Small intestine (tissue), 7 donors: ENCODE measurements at regions not wholly inside any gene's neighbourhood (a gene's known extent, or its start where the extent isn't known, plus 50 kb on each side); places are given as distances from the start of the nearest gene placed in this dataset.

Experiments used
- DNase-seq, 2 donors: peaks; one replicate each; pipeline versions ENCODE4 v3.0.0 to v3.0.0-alpha.2; 2013
- FAIRE-seq: peaks from 2 replicates; lab custom pipeline; 2012; peaks lifted over from hg19 to GRCh38; lab: Jason Lieb, UNC
- H3K27ac ChIP-seq, 3 donors: one replicate each; pipeline ENCODE4 v1.5.1; 2013; ENCODE audit warnings: low read length in 2 of 3, mild to moderate bottlenecking in 2 of 3, control low read depth in 1 of 3, inconsistent platforms in 1 of 3, low read depth in 1 of 3, moderate library complexity in 1 of 3
- H3K27me3 ChIP-seq, 3 donors: one replicate each; pipeline ENCODE4 v1.6.1; 2013; ENCODE audit warnings: low read length in 3 of 3, inconsistent platforms in 1 of 3; ENCODE audit not compliant: control insufficient read depth in 3 of 3, insufficient read depth in 3 of 3
- H3K36me3 ChIP-seq, 3 donors: one replicate each; pipeline ENCODE4 v1.6.1; 2013; ENCODE audit warnings: low read length in 3 of 3, inconsistent platforms in 1 of 3, low read depth in 1 of 3, mild to moderate bottlenecking in 1 of 3, moderate library complexity in 1 of 3; ENCODE audit not compliant: control insufficient read depth in 3 of 3, insufficient read depth in 2 of 3
- H3K4me1 ChIP-seq, 3 donors: one replicate each; pipeline ENCODE4 v1.6.1; 2013; ENCODE audit warnings: low read length in 2 of 3, inconsistent platforms in 1 of 3, low read depth in 1 of 3, mild to moderate bottlenecking in 1 of 3, moderate library complexity in 1 of 3; ENCODE audit not compliant: control insufficient read depth in 3 of 3, insufficient read depth in 2 of 3
- H3K4me3 ChIP-seq, 3 donors: one replicate each; pipeline ENCODE4 v1.5.1; 2013; ENCODE audit warnings: low read length in 3 of 3, control low read depth in 1 of 3, inconsistent platforms in 1 of 3, low read depth in 1 of 3, mild to moderate bottlenecking in 1 of 3, moderate library complexity in 1 of 3
- H3K9me3 ChIP-seq, 2 donors: one replicate each; pipeline ENCODE4 v1.6.1; 2013; ENCODE audit warnings: low read depth in 1 of 2, low read length in 1 of 2; ENCODE audit not compliant: control insufficient read depth in 2 of 2, insufficient read depth in 1 of 2
- WGBS, 3 donors: extraction: QIAGEN DNeasy Blood & Tissue Kit; methylation state at CpG; one replicate each; pipeline ENCODE4 v1.1.7; 2013; 5-methylcytosine and 5-hydroxymethylcytosine counted together
- donor health status: healthy with polysubstance abuse.
- donor health status: control.
- donor health status: control.
- donor health status: Bipolar disorder and iron deficiency.
- donor health status: healthy.

DNA sequence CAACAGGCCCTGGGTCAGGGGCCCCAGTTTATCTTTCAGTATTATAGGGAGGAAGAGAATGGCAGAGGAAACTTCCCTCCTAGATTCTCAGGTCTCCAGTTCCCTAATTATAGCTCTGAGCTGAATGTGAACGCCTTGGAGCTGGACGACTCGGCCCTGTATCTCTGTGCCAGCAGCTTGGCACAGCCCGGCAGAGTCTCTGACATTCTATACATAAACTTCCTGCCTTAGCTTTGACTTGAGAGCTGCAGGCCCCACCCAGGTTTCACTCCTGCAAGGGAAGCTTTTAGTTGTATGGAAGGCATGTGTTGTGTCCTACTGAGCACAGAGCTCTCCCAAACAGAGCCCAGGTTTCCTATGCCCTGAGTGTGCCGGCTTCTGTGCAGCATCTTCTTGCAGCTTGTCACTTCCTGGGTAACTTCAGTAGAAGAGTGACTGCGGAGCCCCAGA lies 205.6 kb upstream of the PRSS58 start:
- 38 to 62% (median 56%) methylated on average over 6 of the region's 6 CpGs for WGBS, 3 donors
- Histone ChIP-seq H3K9me3 (no peaks in the 10 kb centered on the region), H3K27ac (no peak overlapping the region), H3K4me1 (no peaks in the 10 kb centered on the region), H3K36me3 (no peaks in the 10 kb centered on the region), H3K27me3 (peaks cover 0 to 3% (median 0%) of the 10 kb centered on the region in 3 donors), H3K4me3 (no peak overlapping the region)
- no peak for DNase-seq
- FAIRE-seq: no peak

DNA sequence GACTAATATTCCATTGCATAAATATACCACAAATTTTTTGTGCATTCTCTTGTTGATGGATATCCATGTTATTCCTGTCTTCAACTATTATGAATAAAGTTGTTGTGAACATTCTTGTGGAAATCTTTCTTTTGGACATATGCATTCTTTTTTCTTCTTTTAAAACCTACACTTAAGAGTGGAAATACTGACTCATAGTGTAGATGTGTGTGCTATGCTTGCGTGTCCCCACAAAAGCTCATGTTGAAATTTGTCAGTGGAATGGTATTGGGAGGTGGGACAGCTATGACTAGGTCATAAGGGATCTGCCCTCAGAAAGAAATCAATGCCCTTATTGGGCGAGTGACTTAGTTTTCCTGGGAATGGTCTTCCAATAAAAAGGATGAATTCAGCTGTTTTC lies 203.6 kb upstream of the PRSS58 start:
- 77 to 88% (median 82%) methylated on average over 2 of the region's 2 CpGs for WGBS, 3 donors
- no peaks in the 10 kb centered on the region for H3K9me3 ChIP-seq
- no peaks in the 10 kb centered on the region for H3K4me1 ChIP-seq
- FAIRE-seq (no peak), DNase-seq (no peak)
- no peaks in the 10 kb centered on the region for H3K36me3 ChIP-seq
- H3K27ac ChIP-seq: no peak overlapping the region
- H3K4me3 ChIP-seq: no peak overlapping the region
- H3K27me3 ChIP-seq: peaks cover 0 to 3% (median 0%) of the 10 kb centered on the region in 3 donors

DNA sequence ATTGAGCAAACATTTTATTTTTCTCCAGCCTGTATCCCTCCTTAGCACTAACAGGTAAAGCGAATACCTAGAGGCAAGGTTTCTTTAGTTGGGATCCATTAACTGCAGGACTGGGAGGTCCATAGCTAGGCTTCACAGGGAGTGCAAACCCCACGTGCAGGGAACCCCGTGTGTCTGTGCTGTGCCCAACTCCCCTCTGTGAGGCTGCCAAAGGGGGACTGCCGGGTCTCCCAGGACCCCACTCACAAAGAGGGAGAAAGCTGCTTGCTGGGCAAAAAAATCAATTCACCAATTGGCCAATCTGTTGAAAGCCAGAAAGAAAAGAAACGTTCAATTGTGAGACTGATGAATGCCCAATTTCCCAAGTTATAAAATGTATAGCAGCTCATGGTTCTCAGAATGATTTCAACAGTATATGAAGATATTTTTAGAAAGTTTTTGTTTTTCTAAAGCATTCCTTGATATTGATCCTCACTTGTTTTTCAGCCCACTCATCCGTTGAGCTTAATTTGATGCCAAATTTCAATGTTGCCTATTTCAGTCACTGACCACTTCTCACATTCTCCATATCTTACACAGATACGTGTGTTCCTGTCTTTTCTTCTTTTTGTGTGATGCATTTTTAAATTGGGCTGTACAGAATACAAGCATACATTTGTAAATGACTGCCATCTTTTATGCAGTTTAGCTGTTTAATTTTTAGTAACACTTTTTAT lies 202.7 kb upstream of the PRSS58 start:
- 65 to 80% (median 75%) methylated on average over 7 of the region's 7 CpGs for WGBS, 3 donors
- no peak for FAIRE-seq
- no peak overlapping the region for H3K27ac ChIP-seq
- H3K36me3 ChIP-seq: no peaks in the 10 kb centered on the region
- H3K27me3 ChIP-seq: peaks cover 0 to 3% (median 0%) of the 10 kb centered on the region in 3 donors
- no peaks in the 10 kb centered on the region for H3K4me1 ChIP-seq
- H3K4me3 ChIP-seq: no peak overlapping the region
- H3K9me3 ChIP-seq: no peaks in the 10 kb centered on the region
- DNase-seq: no peak

DNA sequence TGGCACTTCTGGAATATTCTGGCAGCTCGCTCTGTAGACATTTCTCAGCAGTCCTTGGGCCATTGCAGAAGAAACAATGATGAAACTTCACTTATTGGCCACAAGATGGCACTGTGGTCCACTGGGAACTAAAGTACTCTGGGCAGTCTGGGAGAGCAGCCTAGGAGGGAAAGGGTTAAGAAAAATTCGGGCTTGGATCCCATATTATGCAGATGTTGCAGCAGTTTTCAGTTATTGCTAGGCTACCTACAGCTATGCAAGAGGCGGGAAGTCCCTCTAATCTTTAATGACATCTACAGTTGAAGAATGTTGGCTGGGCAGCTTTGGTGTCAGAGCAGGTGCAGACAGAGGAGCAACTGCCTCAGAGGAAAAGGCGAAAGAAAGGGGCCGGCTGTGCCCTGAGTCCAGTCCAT lies 201.7 kb upstream of the PRSS58 start:
- no peak for FAIRE-seq
- Histone ChIP-seq H3K27ac (no peak overlapping the region), H3K4me1 (no peaks in the 10 kb centered on the region), H3K27me3 (peaks cover 0 to 3% (median 0%) of the 10 kb centered on the region in 3 donors), H3K36me3 (no peaks in the 10 kb centered on the region), H3K9me3 (no peaks in the 10 kb centered on the region), H3K4me3 (no peak overlapping the region)
- 4 to 7% (median 6%) methylated on average over 5 of the region's 5 CpGs for WGBS, 3 donors
- peak; percentile 57 to 65 for DNase-seq

DNA sequence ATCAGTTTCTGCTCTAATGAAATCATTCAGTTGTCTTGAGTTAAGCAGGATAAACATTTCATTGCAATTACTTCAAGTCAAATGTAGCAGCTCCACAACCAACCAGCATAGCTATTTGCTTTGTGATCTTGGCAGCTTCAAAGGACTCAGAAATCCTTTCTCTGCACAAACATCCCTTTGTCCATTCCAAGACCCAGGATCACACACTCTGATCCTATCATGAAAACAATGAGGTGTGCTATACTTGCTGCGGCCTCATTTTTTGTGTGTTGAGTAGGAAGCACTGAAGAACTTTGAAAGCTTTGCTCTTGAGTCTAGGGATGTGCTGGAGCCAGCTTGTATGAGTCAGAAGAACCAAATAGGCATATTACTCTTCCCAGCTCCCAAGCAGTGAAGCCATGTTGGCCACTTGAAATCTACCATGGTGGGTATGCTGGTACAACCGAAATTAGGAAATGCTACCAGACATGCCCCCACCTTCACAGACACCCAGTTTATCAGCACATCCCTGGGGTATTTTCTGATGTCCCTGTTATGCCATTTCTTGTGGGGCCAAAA lies 199.4 kb upstream of the PRSS58 start:
- Histone ChIP-seq H3K4me1 (no peaks in the 10 kb centered on the region), H3K27ac (no peak overlapping the region), H3K27me3 (peaks cover 0 to 3% (median 0%) of the 10 kb centered on the region in 3 donors), H3K9me3 (no peaks in the 10 kb centered on the region), H3K4me3 (no peak overlapping the region), H3K36me3 (no peaks in the 10 kb centered on the region)
- WGBS, 3 donors: 90 to 95% (median 90%) methylated on average over 2 of the region's 2 CpGs
- DNase-seq: no peak
- FAIRE-seq: no peak

GRCh38 chr7:142455392-142455791 lies 197.5 kb upstream of the PRSS58 start:
- DNase-seq: no peak
- Histone ChIP-seq H3K4me1 (no peaks in the 10 kb centered on the region), H3K27ac (no peak overlapping the region), H3K36me3 (no peaks in the 10 kb centered on the region), H3K27me3 (peaks cover 0 to 3% (median 0%) of the 10 kb centered on the region in 3 donors), H3K4me3 (no peak overlapping the region), H3K9me3 (no peaks in the 10 kb centered on the region)
- FAIRE-seq: no peak
- 85 to 91% (median 88%) methylated on average over 10 of the region's 10 CpGs for WGBS, 3 donors

DNA sequence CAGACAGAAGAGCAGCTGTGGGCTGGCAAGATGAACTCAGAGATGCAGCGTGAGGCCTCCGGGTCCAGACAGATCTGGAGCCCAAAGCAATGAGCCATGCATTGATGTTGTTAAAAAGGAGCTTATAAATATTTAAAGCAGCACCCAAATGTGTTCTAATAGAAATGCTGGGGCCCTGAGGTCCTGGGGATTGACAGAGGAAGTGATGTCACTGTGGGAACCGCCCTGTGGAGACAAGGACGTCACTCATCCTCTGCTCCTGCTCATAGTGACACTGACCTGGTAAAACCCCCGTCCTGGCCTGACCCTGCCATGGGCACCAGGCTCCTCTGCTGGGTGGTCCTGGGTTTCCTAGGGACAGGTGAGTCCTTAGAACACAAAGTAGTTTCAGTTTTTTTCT lies 197.0 kb upstream of the PRSS58 start:
- no peaks in the 10 kb centered on the region for H3K36me3 ChIP-seq
- 69 to 79% (median 72%) methylated on average over 5 of the region's 5 CpGs for WGBS, 3 donors
- DNase-seq: no peak
- no peaks in the 10 kb centered on the region for H3K4me1 ChIP-seq
- no peaks in the 10 kb centered on the region for H3K9me3 ChIP-seq
- no peak overlapping the region for H3K4me3 ChIP-seq
- FAIRE-seq: no peak
- peaks cover 0 to 3% (median 0%) of the 10 kb centered on the region in 3 donors for H3K27me3 ChIP-seq
- no peak overlapping the region for H3K27ac ChIP-seq

DNA sequence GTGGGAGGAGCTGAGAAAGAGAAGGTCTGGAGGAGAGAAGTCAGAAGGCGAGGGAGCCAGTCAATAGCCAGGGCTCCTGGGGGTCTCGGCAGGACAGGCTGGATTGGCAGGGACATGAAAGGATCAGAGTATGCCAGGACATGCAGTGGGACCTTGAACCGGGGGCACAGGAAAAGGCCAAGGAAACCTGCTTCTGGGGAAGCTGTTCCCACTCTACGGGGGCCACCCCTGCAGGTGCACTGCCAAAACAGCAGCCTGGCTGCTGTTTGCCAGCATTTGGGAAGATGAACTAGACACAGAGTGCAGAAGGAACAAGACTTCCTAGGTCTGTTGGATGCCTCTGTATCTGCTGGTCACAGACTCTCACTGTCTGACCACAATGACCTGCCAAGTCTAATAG lies 194.9 kb upstream of the PRSS58 start:
- no peaks in the 10 kb centered on the region for H3K9me3 ChIP-seq
- no peaks in the 10 kb centered on the region for H3K27me3 ChIP-seq
- DNase-seq (no peak), FAIRE-seq (no peak)
- H3K36me3 ChIP-seq: no peaks in the 10 kb centered on the region
- H3K4me3 ChIP-seq: no peak overlapping the region
- H3K4me1 ChIP-seq: no peaks in the 10 kb centered on the region
- WGBS, 3 donors: 71 to 79% (median 75%) methylated on average over 4 of the region's 4 CpGs
- no peak overlapping the region for H3K27ac ChIP-seq
